ENCODE measurements at regions not wholly inside any gene's neighbourhood (a gene's known extent, or its start where the extent isn't known, plus 50 kb on each side); places are given as distances from the start of the nearest gene placed in this dataset.

DNA sequence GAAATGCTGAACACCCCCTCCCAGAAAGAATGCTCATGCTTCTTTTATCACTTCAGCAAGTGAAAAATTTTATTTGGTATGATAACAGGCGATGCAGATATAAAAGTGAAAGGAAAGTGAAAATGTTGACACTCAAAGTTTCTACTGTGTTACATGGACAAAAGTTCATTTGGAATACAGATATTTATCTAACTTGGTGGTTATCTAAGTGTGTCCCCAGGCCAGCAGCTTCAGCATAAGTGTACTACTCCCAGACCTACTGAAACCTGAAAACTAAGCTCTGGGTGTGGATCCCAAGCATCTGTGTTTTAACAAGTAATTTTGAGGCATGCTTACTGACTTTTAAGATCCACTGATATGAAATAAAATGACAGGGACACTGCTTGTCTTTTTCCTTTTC is 157.1 kb upstream of the BCHE start:
- Histone ChIP-seq H3K36me3 (ENCODE audit: insufficient read depth, low read length, poor library complexity, severe bottlenecking) (no peaks in the 10 kb centered on the region), H3K4me1 (ENCODE audit: insufficient read depth, low read length, poor library complexity, severe bottlenecking) (no peaks in the 10 kb centered on the region), H3K27me3 (replicated peaks; ENCODE audit: insufficient read depth, low read depth, low read length, poor library complexity) (no peaks in the 10 kb centered on the region), H3K27ac (ENCODE audit: low read depth, low read length, poor library complexity, severe bottlenecking) (no peak overlapping the region), H3K9me3 (ENCODE audit: low read depth, low read length, poor library complexity, severe bottlenecking) (no peaks in the 10 kb centered on the region), H3K4me3 (ENCODE audit: low read depth, low read length, poor library complexity, severe bottlenecking) (no peak overlapping the region)
- TF ChIP-seq EZH2 (IDR thresholded peaks at IDR 0.05; ENCODE audit: borderline replicate concordance, low read depth, low read length, poor library complexity, severe bottlenecking), result no peak
- TF ChIP-seq, protein P1, sequence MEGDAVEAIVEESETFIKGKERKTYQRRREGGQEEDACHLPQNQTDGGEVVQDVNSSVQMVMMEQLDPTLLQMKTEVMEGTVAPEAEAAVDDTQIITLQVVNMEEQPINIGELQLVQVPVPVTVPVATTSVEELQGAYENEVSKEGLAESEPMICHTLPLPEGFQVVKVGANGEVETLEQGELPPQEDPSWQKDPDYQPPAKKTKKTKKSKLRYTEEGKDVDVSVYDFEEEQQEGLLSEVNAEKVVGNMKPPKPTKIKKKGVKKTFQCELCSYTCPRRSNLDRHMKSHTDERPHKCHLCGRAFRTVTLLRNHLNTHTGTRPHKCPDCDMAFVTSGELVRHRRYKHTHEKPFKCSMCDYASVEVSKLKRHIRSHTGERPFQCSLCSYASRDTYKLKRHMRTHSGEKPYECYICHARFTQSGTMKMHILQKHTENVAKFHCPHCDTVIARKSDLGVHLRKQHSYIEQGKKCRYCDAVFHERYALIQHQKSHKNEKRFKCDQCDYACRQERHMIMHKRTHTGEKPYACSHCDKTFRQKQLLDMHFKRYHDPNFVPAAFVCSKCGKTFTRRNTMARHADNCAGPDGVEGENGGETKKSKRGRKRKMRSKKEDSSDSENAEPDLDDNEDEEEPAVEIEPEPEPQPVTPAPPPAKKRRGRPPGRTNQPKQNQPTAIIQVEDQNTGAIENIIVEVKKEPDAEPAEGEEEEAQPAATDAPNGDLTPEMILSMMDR (conservative IDR thresholded peaks at IDR 0.05; ENCODE audit: low read depth, low read length), result no peak
- no TSS peak for BruUV-seq (replicated peaks)
- no peak for DNase-seq (ENCODE audit: low spot score)
- intact Hi-C loops (cut with micrococcal nuclease; ENCODE audit: unreplicated experiment), result no loop called here
- ChIA-PET CTCF (no interaction called here), POLR2A (ENCODE audit: low non-redundant PET) (no interaction called here)

DNA sequence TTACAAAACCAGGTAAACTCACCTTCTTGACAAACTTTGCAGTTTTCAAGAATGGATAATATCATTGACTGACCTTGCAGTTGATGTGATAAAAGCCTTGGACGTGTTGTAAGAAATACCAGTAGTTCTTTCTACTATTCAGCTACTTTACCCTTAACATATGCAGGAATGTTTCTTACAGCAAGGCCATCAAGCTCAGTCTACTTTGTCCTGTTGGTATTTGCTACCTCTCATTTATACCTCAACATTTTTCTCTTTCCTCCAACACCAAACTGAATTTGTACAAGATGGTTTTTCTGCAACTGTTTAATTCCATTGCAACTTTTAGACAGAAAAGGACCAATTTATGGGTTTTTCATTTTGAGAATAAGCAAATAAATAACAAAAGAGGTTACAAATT is 147.4 kb upstream of the BCHE start:
- intact Hi-C loops (cut with micrococcal nuclease; ENCODE audit: unreplicated experiment), result no loop called here
- POLR2A ChIA-PET (ENCODE audit: low non-redundant PET), result no interaction called here
- Histone ChIP-seq H3K27ac (ENCODE audit: low read depth, low read length, poor library complexity, severe bottlenecking) (no peak overlapping the region), H3K36me3 (ENCODE audit: insufficient read depth, low read length, poor library complexity, severe bottlenecking) (no peaks in the 10 kb centered on the region), H3K4me1 (ENCODE audit: insufficient read depth, low read length, poor library complexity, severe bottlenecking) (no peaks in the 10 kb centered on the region), H3K9me3 (ENCODE audit: low read depth, low read length, poor library complexity, severe bottlenecking) (no peaks in the 10 kb centered on the region), H3K27me3 (replicated peaks; ENCODE audit: insufficient read depth, low read depth, low read length, poor library complexity) (no peaks in the 10 kb centered on the region), H3K4me3 (ENCODE audit: low read depth, low read length, poor library complexity, severe bottlenecking) (no peak overlapping the region)
- TF ChIP-seq, protein P1 (conservative IDR thresholded peaks at IDR 0.05; ENCODE audit: low read depth, low read length), result no peak
- TF ChIP-seq EZH2 (IDR thresholded peaks at IDR 0.05; ENCODE audit: borderline replicate concordance, low read depth, low read length, poor library complexity, severe bottlenecking), result no peak
- DNase-seq (ENCODE audit: low spot score), result no peak
- CTCF ChIA-PET, result no interaction called here
- no TSS peak for BruUV-seq (replicated peaks)

DNA sequence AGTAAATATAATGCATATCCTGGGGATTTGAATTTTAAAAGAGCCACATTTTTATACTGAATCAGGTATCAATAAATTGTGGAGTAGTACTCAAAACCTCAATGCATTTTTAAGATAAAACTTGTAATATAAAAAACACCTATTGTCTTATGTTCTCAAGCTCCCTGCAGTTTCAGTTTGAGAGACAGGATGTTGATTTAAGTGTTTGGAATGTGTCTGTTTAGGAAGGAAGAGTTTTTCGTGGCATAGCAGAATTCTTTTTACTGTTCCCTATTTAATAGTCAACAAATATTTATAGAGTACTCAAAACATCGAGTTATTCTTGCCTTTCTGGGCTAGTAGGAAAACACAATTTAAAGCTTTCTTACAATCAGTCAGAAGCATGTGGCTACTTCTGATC is 146.1 kb upstream of the BCHE start:
- Histone ChIP-seq H3K36me3 (ENCODE audit: insufficient read depth, low read length, poor library complexity, severe bottlenecking) (no peaks in the 10 kb centered on the region), H3K4me1 (ENCODE audit: insufficient read depth, low read length, poor library complexity, severe bottlenecking) (no peaks in the 10 kb centered on the region), H3K27me3 (replicated peaks; ENCODE audit: insufficient read depth, low read depth, low read length, poor library complexity) (no peaks in the 10 kb centered on the region), H3K9me3 (ENCODE audit: low read depth, low read length, poor library complexity, severe bottlenecking) (no peaks in the 10 kb centered on the region), H3K27ac (ENCODE audit: low read depth, low read length, poor library complexity, severe bottlenecking) (no peak overlapping the region), H3K4me3 (ENCODE audit: low read depth, low read length, poor library complexity, severe bottlenecking) (no peak overlapping the region)
- DNase-seq (ENCODE audit: low spot score), result no peak
- intact Hi-C loops (cut with micrococcal nuclease; ENCODE audit: unreplicated experiment), result no loop called here
- ChIA-PET POLR2A (ENCODE audit: low non-redundant PET) (no interaction called here), CTCF (no interaction called here)
- BruUV-seq (replicated peaks), result no TSS peak
- no peak for TF ChIP-seq EZH2 (IDR thresholded peaks at IDR 0.05; ENCODE audit: borderline replicate concordance, low read depth, low read length, poor library complexity, severe bottlenecking)
- TF ChIP-seq, protein P1 (conservative IDR thresholded peaks at IDR 0.05; ENCODE audit: low read depth, low read length), result no peak

Measured in A673 (cell line).